ENCODE measurements at regions not wholly inside any gene's neighbourhood (a gene's known extent, or its start where the extent isn't known, plus 50 kb on each side); places are given as distances from the start of the nearest gene placed in this dataset.

GRCh38 chr4:108533876-108534275 is 86.5 kb upstream of the RPL34 start:
- TF ChIP-seq, protein P1, sequence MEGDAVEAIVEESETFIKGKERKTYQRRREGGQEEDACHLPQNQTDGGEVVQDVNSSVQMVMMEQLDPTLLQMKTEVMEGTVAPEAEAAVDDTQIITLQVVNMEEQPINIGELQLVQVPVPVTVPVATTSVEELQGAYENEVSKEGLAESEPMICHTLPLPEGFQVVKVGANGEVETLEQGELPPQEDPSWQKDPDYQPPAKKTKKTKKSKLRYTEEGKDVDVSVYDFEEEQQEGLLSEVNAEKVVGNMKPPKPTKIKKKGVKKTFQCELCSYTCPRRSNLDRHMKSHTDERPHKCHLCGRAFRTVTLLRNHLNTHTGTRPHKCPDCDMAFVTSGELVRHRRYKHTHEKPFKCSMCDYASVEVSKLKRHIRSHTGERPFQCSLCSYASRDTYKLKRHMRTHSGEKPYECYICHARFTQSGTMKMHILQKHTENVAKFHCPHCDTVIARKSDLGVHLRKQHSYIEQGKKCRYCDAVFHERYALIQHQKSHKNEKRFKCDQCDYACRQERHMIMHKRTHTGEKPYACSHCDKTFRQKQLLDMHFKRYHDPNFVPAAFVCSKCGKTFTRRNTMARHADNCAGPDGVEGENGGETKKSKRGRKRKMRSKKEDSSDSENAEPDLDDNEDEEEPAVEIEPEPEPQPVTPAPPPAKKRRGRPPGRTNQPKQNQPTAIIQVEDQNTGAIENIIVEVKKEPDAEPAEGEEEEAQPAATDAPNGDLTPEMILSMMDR (IDR thresholded peaks at IDR 0.05), result no peak
- H3K9ac ChIP-seq (ENCODE audit: low read depth in 2 of 2, low read length in 2 of 2), result no peak overlapping the region

DNA sequence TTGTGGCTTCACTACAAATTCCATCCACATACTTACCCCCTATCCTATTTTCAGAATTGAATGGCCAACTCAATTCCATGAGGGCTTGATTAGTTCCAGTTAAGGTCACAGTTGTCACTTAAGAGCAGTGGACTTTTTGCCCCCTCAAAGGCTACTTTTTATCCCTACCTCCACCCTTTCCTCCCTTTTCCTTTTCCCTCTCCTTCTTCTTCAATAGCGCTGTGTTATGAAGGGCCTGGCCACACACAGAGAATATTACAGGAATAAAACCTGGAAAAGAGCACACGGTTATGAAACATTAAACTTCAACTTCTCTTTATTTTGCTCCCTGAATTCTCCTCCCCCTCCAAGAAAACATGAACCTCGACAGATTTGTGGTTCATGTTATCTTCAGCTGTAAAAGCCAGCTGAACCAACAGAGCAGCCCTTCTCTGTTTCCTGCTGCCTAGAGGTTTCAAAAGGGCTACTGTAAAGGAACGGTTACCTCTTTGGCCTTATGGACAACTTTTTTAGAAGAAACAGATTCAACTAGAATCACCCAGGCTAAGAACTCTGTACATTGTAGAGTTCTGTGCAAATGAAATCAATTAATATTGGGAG is 87.0 kb upstream of the RPL34 start:
- no peaks in the 10 kb centered on the region for H3K9me3 ChIP-seq
- H3K27me3 ChIP-seq, result no peaks in the 10 kb centered on the region
- no peaks in the 10 kb centered on the region for H3K4me1 ChIP-seq
- H3K9ac ChIP-seq (ENCODE audit: low read depth in 2 of 2, low read length in 2 of 2), result no peak overlapping the region
- no peak overlapping the region for H3K27ac ChIP-seq
- H3K4me3 ChIP-seq, result no peak overlapping the region
- peak; percentile 33 for DNase-seq
- H3K36me3 ChIP-seq, result no peaks in the 10 kb centered on the region
- TF ChIP-seq, protein P1 (IDR thresholded peaks at IDR 0.05), result no peak
- intact Hi-C loops (cut with DNase I), result no loop called here

More at GRCh38 chr4:108533876-108534275, 86.5 kb upstream of the RPL34 start:
- H3K4me3 ChIP-seq, result no peak overlapping the region
- H3K27ac ChIP-seq, result no peak overlapping the region
- no peaks in the 10 kb centered on the region for H3K4me1 ChIP-seq
- no peaks in the 10 kb centered on the region for H3K27me3 ChIP-seq
- intact Hi-C loops (cut with DNase I), result no loop called here
- no peaks in the 10 kb centered on the region for H3K36me3 ChIP-seq
- no peaks in the 10 kb centered on the region for H3K9me3 ChIP-seq
- DNase-seq, result no peak

DNA sequence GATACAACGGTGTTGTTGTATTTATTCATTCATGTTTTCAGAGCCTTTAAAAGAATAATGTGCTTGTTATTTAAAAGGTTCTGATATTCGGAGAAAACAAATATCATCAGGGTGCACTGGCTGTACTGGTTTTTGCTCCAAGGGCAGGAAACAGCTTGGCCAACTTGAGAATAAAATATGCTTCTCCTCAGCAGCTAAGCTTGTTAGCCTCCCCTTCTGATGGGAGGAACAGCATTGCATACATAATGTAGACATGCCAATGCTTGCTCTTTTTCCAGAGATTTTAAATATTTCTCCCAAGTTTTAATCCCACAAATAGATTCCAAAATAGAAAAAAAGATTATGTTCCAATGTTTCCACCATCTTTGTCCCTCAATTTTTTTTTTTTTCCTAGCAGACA is 87.6 kb upstream of the RPL34 start:
- no peaks in the 10 kb centered on the region for H3K36me3 ChIP-seq
- no peak overlapping the region for H3K9ac ChIP-seq (ENCODE audit: low read depth in 2 of 2, low read length in 2 of 2)
- TF ChIP-seq, protein P1 (IDR thresholded peaks at IDR 0.05), result no peak
- no peak overlapping the region for H3K4me3 ChIP-seq
- H3K4me1 ChIP-seq, result no peaks in the 10 kb centered on the region
- no peak for DNase-seq
- intact Hi-C loops (cut with DNase I), result no loop called here
- H3K9me3 ChIP-seq, result no peaks in the 10 kb centered on the region
- no peaks in the 10 kb centered on the region for H3K27me3 ChIP-seq
- no peak overlapping the region for H3K27ac ChIP-seq

GRCh38 chr4:108532187-108532586 is 88.2 kb upstream of the RPL34 start:
- DNase-seq, result no peak
- intact Hi-C loops (cut with DNase I), result no loop called here

GRCh38 chr4:108531461-108531860 is 88.9 kb upstream of the RPL34 start:
- TF ChIP-seq, protein P1 (IDR thresholded peaks at IDR 0.05), result no peak
- intact Hi-C loops (cut with DNase I), result no loop called here
- Histone ChIP-seq H3K27me3 (no peaks in the 10 kb centered on the region), H3K27ac (no peak overlapping the region), H3K9me3 (no peaks in the 10 kb centered on the region), H3K4me1 (no peaks in the 10 kb centered on the region), H3K9ac (ENCODE audit: low read depth in 2 of 2, low read length in 2 of 2) (no peak overlapping the region), H3K4me3 (no peak overlapping the region), H3K36me3 (no peaks in the 10 kb centered on the region)
- no peak for DNase-seq

More at GRCh38 chr4:108532187-108532586, 88.2 kb upstream of the RPL34 start:
- TF ChIP-seq, protein P1 (IDR thresholded peaks at IDR 0.05), result no peak
- H3K4me3 ChIP-seq, result no peak overlapping the region
- H3K36me3 ChIP-seq, result no peaks in the 10 kb centered on the region
- H3K9me3 ChIP-seq, result no peaks in the 10 kb centered on the region
- no peak overlapping the region for H3K27ac ChIP-seq
- H3K9ac ChIP-seq (ENCODE audit: low read depth in 2 of 2, low read length in 2 of 2), result no peak overlapping the region
- no peaks in the 10 kb centered on the region for H3K27me3 ChIP-seq
- H3K4me1 ChIP-seq, result no peaks in the 10 kb centered on the region

All from colonic mucosa (tissue), 4 donors.